Thyroid gland (tissue), 4 donors: ENCODE measurements at regions not wholly inside any gene's neighbourhood (a gene's known extent, or its start where the extent isn't known, plus 50 kb on each side); places are given as distances from the start of the nearest gene placed in this dataset.

Experiments used
- POLR2A ChIP-seq, 2 donors: fragments of 450-650 bp; IDR thresholded peaks; one replicate each; pipeline ENCODE4 v1.6.1; 2017; ENCODE audit warnings: antibody characterized with exemption in 2 of 2, mild to moderate bottlenecking in 2 of 2, moderate library complexity in 1 of 2
- TF ChIP-seq, protein P1 (sequence below), 6 experiments: fragments of 200-600 bp in 3 of 6; fragments of 450-650 bp in 3 of 6; sonication (generic) in 3 of 6; IDR thresholded peaks; one replicate each; pipeline ENCODE4 v1.5.1; 2016 to 2019; ENCODE audit warnings: antibody characterized with exemption in 6 of 6, mild to moderate bottlenecking in 2 of 6, inconsistent platforms in 1 of 6, moderate library complexity in 1 of 6

GRCh38 chr19:32238076-32238475 lies 107.3 kb upstream of the ZNF507 start:
- TF ChIP-seq, protein P1, sequence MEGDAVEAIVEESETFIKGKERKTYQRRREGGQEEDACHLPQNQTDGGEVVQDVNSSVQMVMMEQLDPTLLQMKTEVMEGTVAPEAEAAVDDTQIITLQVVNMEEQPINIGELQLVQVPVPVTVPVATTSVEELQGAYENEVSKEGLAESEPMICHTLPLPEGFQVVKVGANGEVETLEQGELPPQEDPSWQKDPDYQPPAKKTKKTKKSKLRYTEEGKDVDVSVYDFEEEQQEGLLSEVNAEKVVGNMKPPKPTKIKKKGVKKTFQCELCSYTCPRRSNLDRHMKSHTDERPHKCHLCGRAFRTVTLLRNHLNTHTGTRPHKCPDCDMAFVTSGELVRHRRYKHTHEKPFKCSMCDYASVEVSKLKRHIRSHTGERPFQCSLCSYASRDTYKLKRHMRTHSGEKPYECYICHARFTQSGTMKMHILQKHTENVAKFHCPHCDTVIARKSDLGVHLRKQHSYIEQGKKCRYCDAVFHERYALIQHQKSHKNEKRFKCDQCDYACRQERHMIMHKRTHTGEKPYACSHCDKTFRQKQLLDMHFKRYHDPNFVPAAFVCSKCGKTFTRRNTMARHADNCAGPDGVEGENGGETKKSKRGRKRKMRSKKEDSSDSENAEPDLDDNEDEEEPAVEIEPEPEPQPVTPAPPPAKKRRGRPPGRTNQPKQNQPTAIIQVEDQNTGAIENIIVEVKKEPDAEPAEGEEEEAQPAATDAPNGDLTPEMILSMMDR (IDR thresholded peaks at IDR 0.05) = no peak
- no peak for TF ChIP-seq POLR2A (IDR thresholded peaks at IDR 0.05)
